ENCODE measurements at regions not wholly inside any gene's neighbourhood (a gene's known extent, or its start where the extent isn't known, plus 50 kb on each side); places are given as distances from the start of the nearest gene placed in this dataset.
"Not testable (repeated sequence)": the region's sequence is repeated elsewhere in the genome, so short reads cannot be mapped to it uniquely, and the experiment has no call there.

GRCh38 chr16:88128556-88128955, 177.3 kb downstream of the BANP start:
- no peaks in the 10 kb centered on the region for H3K9me3 ChIP-seq (ENCODE audit: control insufficient read depth in 2 of 2, low read length in 2 of 2)
- H3K4me1 ChIP-seq (ENCODE audit: control insufficient read depth, insufficient read depth, low read length) = no peaks in the 10 kb centered on the region
- no peak overlapping the region for H3K27ac ChIP-seq (ENCODE audit: low read length)
- no peak overlapping the region for H3K9ac ChIP-seq (ENCODE audit: low read length in 2 of 2)
- H3K36me3 ChIP-seq (ENCODE audit: control insufficient read depth in 2 of 2, insufficient read depth in 2 of 2, low read length in 2 of 2) = no peaks in the 10 kb centered on the region
- no peak overlapping the region for H3K4me3 ChIP-seq (ENCODE audit: low read length in 2 of 2)
- H3K27me3 ChIP-seq (ENCODE audit: control insufficient read depth in 1 of 2, insufficient read depth in 2 of 2, low read length in 2 of 2) = peaks cover 4% of the 10 kb centered on the region in 2 donors

GRCh38 chr16:88129133-88129532, 177.9 kb downstream of the BANP start:
- H3K27me3 ChIP-seq (ENCODE audit: control insufficient read depth in 1 of 2, insufficient read depth in 2 of 2, low read length in 2 of 2); H3K4me1 ChIP-seq (ENCODE audit: control insufficient read depth, insufficient read depth, low read length): not testable (repeated sequence)

GRCh38 chr16:88130016-88130415, 178.8 kb downstream of the BANP start:
- Histone ChIP-seq H3K27me3 (ENCODE audit: control insufficient read depth in 1 of 2, insufficient read depth in 2 of 2, low read length in 2 of 2) (peaks cover 4% of the 10 kb centered on the region in 2 donors), H3K9ac (ENCODE audit: low read length in 2 of 2) (no peak overlapping the region), H3K4me3 (ENCODE audit: low read length in 2 of 2) (no peak overlapping the region), H3K9me3 (ENCODE audit: control insufficient read depth in 2 of 2, low read length in 2 of 2) (no peaks in the 10 kb centered on the region), H3K4me1 (ENCODE audit: control insufficient read depth, insufficient read depth, low read length) (no peaks in the 10 kb centered on the region), H3K36me3 (ENCODE audit: control insufficient read depth in 2 of 2, insufficient read depth in 2 of 2, low read length in 2 of 2) (no peaks in the 10 kb centered on the region), H3K27ac (ENCODE audit: low read length) (no peak overlapping the region)

More at GRCh38 chr16:88129133-88129532, 177.9 kb downstream of the BANP start:
- H3K4me3 ChIP-seq (ENCODE audit: low read length in 2 of 2); H3K27ac ChIP-seq (ENCODE audit: low read length); H3K9ac ChIP-seq (ENCODE audit: low read length in 2 of 2); H3K36me3 ChIP-seq (ENCODE audit: control insufficient read depth in 2 of 2, insufficient read depth in 2 of 2, low read length in 2 of 2); H3K9me3 ChIP-seq (ENCODE audit: control insufficient read depth in 2 of 2, low read length in 2 of 2): not testable (repeated sequence)

GRCh38 chr16:88130681-88131080, 179.4 kb downstream of the BANP start:
- Histone ChIP-seq H3K4me3 (ENCODE audit: low read length in 2 of 2) (no peak overlapping the region), H3K9me3 (ENCODE audit: control insufficient read depth in 2 of 2, low read length in 2 of 2) (no peaks in the 10 kb centered on the region), H3K36me3 (ENCODE audit: control insufficient read depth in 2 of 2, insufficient read depth in 2 of 2, low read length in 2 of 2) (no peaks in the 10 kb centered on the region), H3K4me1 (ENCODE audit: control insufficient read depth, insufficient read depth, low read length) (no peaks in the 10 kb centered on the region), H3K9ac (ENCODE audit: low read length in 2 of 2) (no peak overlapping the region), H3K27me3 (ENCODE audit: control insufficient read depth in 1 of 2, insufficient read depth in 2 of 2, low read length in 2 of 2) (peaks cover 4% of the 10 kb centered on the region in 2 donors), H3K27ac (ENCODE audit: low read length) (no peak overlapping the region)

DNA sequence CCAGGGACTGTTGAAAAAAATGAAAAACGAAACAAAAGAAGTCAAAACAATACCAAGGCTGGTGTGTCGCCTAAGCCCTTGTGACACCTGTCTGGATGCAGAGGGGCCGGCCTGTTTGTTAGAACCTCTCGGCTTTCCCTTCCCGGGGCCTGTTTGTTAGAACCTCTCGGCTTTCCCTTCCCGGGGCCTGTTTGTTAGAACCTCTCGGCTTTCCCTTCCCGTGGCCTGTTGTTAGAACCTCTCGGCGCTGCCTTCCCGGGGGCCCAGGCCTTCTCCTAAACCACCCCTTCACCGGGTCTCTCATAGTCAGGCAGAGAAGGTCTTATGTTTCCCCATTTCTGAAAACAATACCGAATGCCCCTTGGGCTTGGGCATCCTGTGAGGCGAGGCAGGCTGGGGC, 180.0 kb downstream of the BANP start:
- Histone ChIP-seq H3K9ac (ENCODE audit: low read length in 2 of 2) (no peak overlapping the region), H3K27me3 (ENCODE audit: control insufficient read depth in 1 of 2, insufficient read depth in 2 of 2, low read length in 2 of 2) (peaks cover 4% of the 10 kb centered on the region in 2 donors), H3K9me3 (ENCODE audit: control insufficient read depth in 2 of 2, low read length in 2 of 2) (no peaks in the 10 kb centered on the region), H3K4me1 (ENCODE audit: control insufficient read depth, insufficient read depth, low read length) (no peaks in the 10 kb centered on the region), H3K36me3 (ENCODE audit: control insufficient read depth in 2 of 2, insufficient read depth in 2 of 2, low read length in 2 of 2) (no peaks in the 10 kb centered on the region), H3K27ac (ENCODE audit: low read length) (no peak overlapping the region), H3K4me3 (ENCODE audit: low read length in 2 of 2) (no peak overlapping the region)

- Histone ChIP-seq H3K27ac (ENCODE audit: low read length) (no peak overlapping the region), H3K4me1 (ENCODE audit: control insufficient read depth, insufficient read depth, low read length) (no peaks in the 10 kb centered on the region), H3K27me3 (ENCODE audit: control insufficient read depth in 1 of 2, insufficient read depth in 2 of 2, low read length in 2 of 2) (peaks cover 4% of the 10 kb centered on the region in 2 donors), H3K9ac (ENCODE audit: low read length in 2 of 2) (no peak overlapping the region), H3K4me3 (ENCODE audit: low read length in 2 of 2) (no peak overlapping the region), H3K36me3 (ENCODE audit: control insufficient read depth in 2 of 2, insufficient read depth in 2 of 2, low read length in 2 of 2) (no peaks in the 10 kb centered on the region), H3K9me3 (ENCODE audit: control insufficient read depth in 2 of 2, low read length in 2 of 2) (no peaks in the 10 kb centered on the region)
These were observed 180.7 kb downstream of the BANP start for GRCh38 chr16:88131966-88132365.

DNA sequence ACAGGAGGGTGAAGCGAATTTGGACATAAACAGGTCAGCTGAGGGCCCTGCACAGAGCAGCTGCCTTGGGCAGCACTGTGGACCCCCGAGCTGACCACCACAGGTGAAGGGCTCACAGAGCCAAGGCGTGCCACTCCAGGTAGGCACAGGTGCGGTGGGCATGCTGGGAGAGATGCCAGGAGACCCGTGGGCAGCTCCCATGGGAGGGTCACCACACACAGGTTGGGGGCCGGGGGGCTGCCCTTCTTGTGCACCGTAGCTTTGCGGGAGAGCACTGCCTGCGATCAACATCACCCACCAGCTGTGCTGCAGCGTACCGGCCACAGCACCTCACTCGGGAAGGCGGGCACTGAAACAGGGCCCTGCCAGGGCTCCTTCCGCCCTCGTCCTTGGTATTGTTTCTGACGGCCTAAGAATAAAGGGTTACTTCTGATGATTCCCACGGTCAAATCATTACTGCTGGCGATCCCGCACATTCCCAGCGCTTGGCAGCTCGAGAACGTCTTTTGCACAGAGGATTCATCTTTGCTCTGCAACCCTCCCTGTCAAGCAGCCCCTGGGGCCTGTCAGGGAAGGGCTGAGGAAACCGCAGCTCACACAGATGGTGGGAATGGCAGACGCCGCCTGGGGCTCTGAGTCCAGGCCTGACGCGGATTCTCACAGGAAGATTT, 181.7 kb downstream of the BANP start:
- H3K27ac ChIP-seq (ENCODE audit: low read length) = no peak overlapping the region
- H3K4me3 ChIP-seq (ENCODE audit: low read length in 2 of 2) = no peak overlapping the region
- no peak overlapping the region for H3K9ac ChIP-seq (ENCODE audit: low read length in 2 of 2)
- H3K4me1 ChIP-seq (ENCODE audit: control insufficient read depth, insufficient read depth, low read length) = no peaks in the 10 kb centered on the region
- peaks cover 0 to 1% of the 10 kb centered on the region in 2 donors for H3K9me3 ChIP-seq (ENCODE audit: control insufficient read depth in 2 of 2, low read length in 2 of 2)
- H3K27me3 ChIP-seq (ENCODE audit: control insufficient read depth in 1 of 2, insufficient read depth in 2 of 2, low read length in 2 of 2) = peaks cover 4% of the 10 kb centered on the region in 2 donors
- H3K36me3 ChIP-seq (ENCODE audit: control insufficient read depth in 2 of 2, insufficient read depth in 2 of 2, low read length in 2 of 2) = no peaks in the 10 kb centered on the region

DNA sequence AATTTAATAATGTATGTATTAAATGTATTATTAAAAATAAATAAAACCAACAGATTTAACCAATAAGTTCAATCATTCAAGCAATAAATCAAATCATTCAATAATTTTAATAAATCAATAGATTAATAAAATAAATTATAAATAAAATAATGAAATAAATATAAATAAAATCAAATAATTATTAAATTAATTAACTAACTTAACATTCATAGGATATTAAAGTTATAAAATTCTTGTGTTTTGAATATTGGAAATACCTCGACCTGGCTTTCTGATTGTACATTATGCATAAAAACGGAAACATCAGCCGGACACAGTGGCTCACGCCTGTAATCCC, 182.2 kb downstream of the BANP start:
- Histone ChIP-seq H3K4me3 (ENCODE audit: low read length in 2 of 2) (no peak overlapping the region), H3K27ac (ENCODE audit: low read length) (no peak overlapping the region), H3K4me1 (ENCODE audit: control insufficient read depth, insufficient read depth, low read length) (no peaks in the 10 kb centered on the region), H3K9me3 (ENCODE audit: control insufficient read depth in 2 of 2, low read length in 2 of 2) (peaks cover 0 to 6% of the 10 kb centered on the region in 2 donors), H3K9ac (ENCODE audit: low read length in 2 of 2) (no peak overlapping the region), H3K36me3 (ENCODE audit: control insufficient read depth in 2 of 2, insufficient read depth in 2 of 2, low read length in 2 of 2) (no peaks in the 10 kb centered on the region), H3K27me3 (ENCODE audit: control insufficient read depth in 1 of 2, insufficient read depth in 2 of 2, low read length in 2 of 2) (peaks cover 2 to 4% of the 10 kb centered on the region in 2 donors)

GRCh38 chr16:88134172-88134898, 183.1 kb downstream of the BANP start:
- not testable (repeated sequence) for H3K36me3 ChIP-seq (ENCODE audit: control insufficient read depth in 2 of 2, insufficient read depth in 2 of 2, low read length in 2 of 2)

DNA sequence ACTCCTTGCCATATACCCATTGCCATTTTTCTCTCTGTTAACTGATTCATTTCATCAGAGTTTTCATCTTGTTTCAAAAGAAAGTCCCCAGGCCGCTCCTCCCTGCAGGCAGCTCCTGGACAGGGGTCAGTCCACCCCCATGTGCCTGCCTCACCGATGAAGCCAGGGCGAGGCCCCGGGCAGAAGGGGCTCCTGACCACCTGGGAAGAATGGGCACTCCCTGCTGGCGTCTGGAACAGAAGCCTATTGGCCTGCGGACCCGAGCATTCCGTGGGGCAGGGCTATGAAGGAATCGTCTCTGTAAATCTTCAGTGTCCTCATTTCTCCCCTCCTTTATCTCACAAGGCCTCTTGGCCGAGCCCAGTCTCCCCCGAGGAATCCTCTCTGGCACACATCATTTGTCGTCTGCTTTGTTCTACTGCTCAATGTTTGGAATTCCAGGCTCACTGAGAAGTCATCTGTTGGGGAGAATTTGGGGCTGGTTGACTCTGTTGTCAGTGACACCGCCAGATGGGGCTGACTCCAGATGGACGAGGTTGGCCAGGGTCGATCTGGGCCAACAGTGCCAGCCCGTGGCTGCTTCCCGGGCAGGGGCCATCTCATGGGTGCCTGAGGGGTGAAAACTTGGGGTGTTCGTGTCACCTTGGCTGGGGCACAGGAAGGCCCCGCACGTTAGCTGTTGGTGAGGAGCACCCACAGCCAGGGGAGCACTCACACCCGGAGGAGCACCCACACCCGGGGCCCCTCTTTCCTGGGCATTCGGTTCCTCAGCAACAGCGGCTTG, 183.9 kb downstream of the BANP start:
- not testable (repeated sequence) for H3K4me1 ChIP-seq (ENCODE audit: control insufficient read depth, insufficient read depth, low read length); H3K27ac ChIP-seq (ENCODE audit: low read length); H3K4me3 ChIP-seq (ENCODE audit: low read length in 2 of 2); H3K36me3 ChIP-seq (ENCODE audit: control insufficient read depth in 2 of 2, insufficient read depth in 2 of 2, low read length in 2 of 2); H3K9me3 ChIP-seq (ENCODE audit: control insufficient read depth in 2 of 2, low read length in 2 of 2); H3K9ac ChIP-seq (ENCODE audit: low read length in 2 of 2); H3K27me3 ChIP-seq (ENCODE audit: control insufficient read depth in 1 of 2, insufficient read depth in 2 of 2, low read length in 2 of 2)

More at GRCh38 chr16:88134172-88134898, 183.1 kb downstream of the BANP start:
- H3K4me1 ChIP-seq (ENCODE audit: control insufficient read depth, insufficient read depth, low read length); H3K9ac ChIP-seq (ENCODE audit: low read length in 2 of 2); H3K4me3 ChIP-seq (ENCODE audit: low read length in 2 of 2); H3K9me3 ChIP-seq (ENCODE audit: control insufficient read depth in 2 of 2, low read length in 2 of 2); H3K27me3 ChIP-seq (ENCODE audit: control insufficient read depth in 1 of 2, insufficient read depth in 2 of 2, low read length in 2 of 2); H3K27ac ChIP-seq (ENCODE audit: low read length): not testable (repeated sequence)

Data from stomach smooth muscle (tissue), 2 donors.